ENCODE measurements at regions not wholly inside any gene's neighbourhood (a gene's known extent, or its start where the extent isn't known, plus 50 kb on each side); places are given as distances from the start of the nearest gene placed in this dataset.

- Histone ChIP-seq H3K4me3 (ENCODE audit: low read depth, low read length) (no peak overlapping the region), H3K36me3 (ENCODE audit: control insufficient read depth in 2 of 2, insufficient read depth in 1 of 2, low read length in 2 of 2) (no peaks in the 10 kb centered on the region), H3K27ac (ENCODE audit: extremely low read depth, low read depth, low read length) (no peak overlapping the region), H3K9me3 (ENCODE audit: control insufficient read depth, insufficient read depth, low read depth, low read length) (no peaks in the 10 kb centered on the region), H3K4me1 (ENCODE audit: control insufficient read depth, insufficient read depth, low read length) (no peaks in the 10 kb centered on the region)
- POLR2A ChIA-PET: no interaction called here
- no peak for TF ChIP-seq KLF7 (tag by site-specific recombination; IDR thresholded peaks at IDR 0.05; ENCODE audit: borderline replicate concordance)
- TF ChIP-seq TRIM28 (IDR thresholded peaks at IDR 0.05; ENCODE audit: borderline replicate concordance, low read length): no peak
- no peak for TF ChIP-seq PRDM4 (tag by site-specific recombination; IDR thresholded peaks at IDR 0.05)
- TF ChIP-seq ZNF311 (tag by site-specific recombination; IDR thresholded peaks at IDR 0.05; ENCODE audit: borderline replicate concordance): no peak
- no peak for TF ChIP-seq KLF1 (tag by site-specific recombination; IDR thresholded peaks at IDR 0.05)
- no peak for TF ChIP-seq ZNF514 (tag by site-specific recombination; IDR thresholded peaks at IDR 0.05)
- TF ChIP-seq ZNF555 (tag by site-specific recombination; conservative IDR thresholded peaks at IDR 0.05): no peak
- TF ChIP-seq, protein P1, sequence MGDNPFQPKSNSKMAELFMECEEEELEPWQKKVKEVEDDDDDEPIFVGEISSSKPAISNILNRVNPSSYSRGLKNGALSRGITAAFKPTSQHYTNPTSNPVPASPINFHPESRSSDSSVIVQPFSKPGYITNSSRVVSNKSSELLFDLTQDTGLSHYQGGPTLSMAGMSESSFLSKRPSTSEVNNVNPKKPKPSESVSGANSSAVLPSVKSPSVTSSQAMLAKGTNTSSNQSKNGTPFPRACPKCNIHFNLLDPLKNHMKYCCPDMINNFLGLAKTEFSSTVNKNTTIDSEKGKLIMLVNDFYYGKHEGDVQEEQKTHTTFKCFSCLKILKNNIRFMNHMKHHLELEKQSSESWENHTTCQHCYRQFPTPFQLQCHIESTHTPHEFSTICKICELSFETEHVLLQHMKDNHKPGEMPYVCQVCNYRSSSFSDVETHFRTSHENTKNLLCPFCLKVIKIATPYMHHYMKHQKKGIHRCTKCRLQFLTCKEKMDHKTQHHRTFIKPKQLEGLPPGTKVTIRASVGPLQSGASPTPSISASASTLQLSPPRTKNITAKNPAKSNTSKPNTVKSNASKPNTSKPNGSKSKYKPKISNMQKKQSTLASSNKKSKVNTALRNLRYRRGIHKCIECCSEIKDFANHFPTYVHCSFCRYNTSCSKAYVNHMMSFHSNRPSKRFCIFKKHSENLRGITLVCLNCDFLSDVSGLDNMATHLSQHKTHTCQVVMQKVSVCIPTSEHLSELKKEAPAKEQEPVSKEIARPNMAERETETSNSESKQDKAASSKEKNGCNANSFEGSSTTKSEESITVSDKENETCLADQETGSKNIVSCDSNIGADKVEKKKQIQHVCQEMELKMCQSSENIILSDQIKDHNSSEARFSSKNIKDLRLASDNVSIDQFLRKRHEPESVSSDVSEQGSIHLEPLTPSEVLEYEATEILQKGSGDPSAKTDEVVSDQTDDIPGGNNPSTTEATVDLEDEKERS (tag by site-specific recombination; IDR thresholded peaks at IDR 0.05): no peak
- no peak for TF ChIP-seq ZNF239 (tag by site-specific recombination; IDR thresholded peaks at IDR 0.05)
- no peak for TF ChIP-seq ZNF677 (tag by site-specific recombination; IDR thresholded peaks at IDR 0.05)
- no peak for TF ChIP-seq ZNF501 (tag by site-specific recombination; IDR thresholded peaks at IDR 0.05)
- TF ChIP-seq ZNF518A (tag by site-specific recombination; conservative IDR thresholded peaks at IDR 0.05; ENCODE audit: low read depth): no peak
- no peak for TF ChIP-seq ZNF354C (tag by site-specific recombination; IDR thresholded peaks at IDR 0.05; ENCODE audit: borderline replicate concordance, low read depth)
- CTCF ChIA-PET: no interaction called here
These were observed 631.3 kb upstream of the CA10 start for GRCh38 chr17:52789829-52790228.

- no peaks in the 10 kb centered on the region for H3K9me3 ChIP-seq (ENCODE audit: control insufficient read depth, insufficient read depth, low read depth, low read length)
- H3K36me3 ChIP-seq (ENCODE audit: control insufficient read depth in 2 of 2, insufficient read depth in 1 of 2, low read length in 2 of 2): no peaks in the 10 kb centered on the region
- no peak overlapping the region for H3K4me3 ChIP-seq (ENCODE audit: low read depth, low read length)
- POLR2A ChIA-PET: no interaction called here
- CTCF ChIA-PET: interaction anchor here (0.6 to 0.7 kb wide), 2 partner anchors 656 to 831 kb away, joined by 3 read pairs; no protein-coding TSS in a partner anchor
- no peaks in the 10 kb centered on the region for H3K4me1 ChIP-seq (ENCODE audit: control insufficient read depth, insufficient read depth, low read length)
- no peak overlapping the region for H3K27ac ChIP-seq (ENCODE audit: extremely low read depth, low read depth, low read length)
- no peak for TF ChIP-seq BCL11B (tag by site-specific recombination; IDR thresholded peaks at IDR 0.05; ENCODE audit: low read depth)
- no peak for TF ChIP-seq ZBTB7A (tag by site-specific recombination; IDR thresholded peaks at IDR 0.05; ENCODE audit: low read depth)
- no peak for TF ChIP-seq SP2 (tag by site-specific recombination; IDR thresholded peaks at IDR 0.05)
- TF ChIP-seq BCL11A (tag by site-specific recombination; IDR thresholded peaks at IDR 0.05; ENCODE audit: low read depth): no peak
- TF ChIP-seq PRDM2 (tag by site-specific recombination; IDR thresholded peaks at IDR 0.05; ENCODE audit: borderline replicate concordance): no peak
- no peak for TF ChIP-seq OVOL3 (tag by site-specific recombination; IDR thresholded peaks at IDR 0.05)
- TF ChIP-seq ZFP37 (tag by site-specific recombination; IDR thresholded peaks at IDR 0.05): no peak
These were observed 617.7 kb upstream of the CA10 start for GRCh38 chr17:52776234-52776633.
